ENCODE measurements at regions not wholly inside any gene's neighbourhood (a gene's known extent, or its start where the extent isn't known, plus 50 kb on each side); places are given as distances from the start of the nearest gene placed in this dataset.

DNA sequence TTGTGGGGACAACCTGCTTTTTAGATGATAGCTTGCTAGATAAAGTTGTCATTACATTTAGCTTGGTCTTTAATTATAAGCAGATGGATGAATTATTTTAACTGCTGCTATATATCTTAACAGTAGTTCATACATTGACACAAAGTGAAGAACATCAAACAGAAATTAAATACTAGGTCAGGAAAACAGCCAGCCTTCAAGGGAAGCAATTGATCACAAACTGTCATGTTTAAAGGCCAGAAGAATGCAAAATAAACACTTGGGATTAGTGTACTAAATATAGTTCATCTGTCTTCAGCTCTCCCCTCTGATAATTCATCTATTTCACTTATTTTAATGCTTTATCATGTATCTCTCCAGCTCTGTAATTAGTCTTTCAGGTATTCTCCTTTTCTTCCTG lies 225.1 kb upstream of the FERMT1 start:
- Histone ChIP-seq H3K9ac (ENCODE audit: low read length) (no peak overlapping the region), H3K36me3 (ENCODE audit: insufficient read depth, low read length) (no peaks in the 10 kb centered on the region), H4K20me1 (ENCODE audit: insufficient read depth) (no peaks in the 10 kb centered on the region), H3K4me3 (ENCODE audit: low read length) (no peak overlapping the region), H3K27me3 (ENCODE audit: insufficient read depth, low read depth, low read length) (no peaks in the 10 kb centered on the region), H3F3A (ENCODE audit: insufficient read depth, low read length, poor library complexity, severe bottlenecking) (no peaks in the 10 kb centered on the region), H3K9me2 (ENCODE audit: insufficient read depth, low read length) (no peaks in the 10 kb centered on the region), H3K27ac (ENCODE audit: low read length) (peak overlapping the region; percentile 72), H3K9me3 (ENCODE audit: low read length) (no peaks in the 10 kb centered on the region), H3K79me2 (replicated peaks; ENCODE audit: insufficient read depth, low read length) (no peaks in the 10 kb centered on the region), H2AFZ (ENCODE audit: low read depth, low read length) (no peak overlapping the region), H3K4me2 (ENCODE audit: low read length) (no peak overlapping the region)
- TF ChIP-seq RAD21 (conservative IDR thresholded peaks at IDR 0.05), result no peak
- no peak for TF ChIP-seq MXI1 (conservative IDR thresholded peaks at IDR 0.05; ENCODE audit: poor library complexity, severe bottlenecking)
- no peak for TF ChIP-seq POLR2AphosphoS5 (IDR thresholded peaks at IDR 0.05)
- no peak for TF ChIP-seq TAF1 (IDR thresholded peaks at IDR 0.05; ENCODE audit: low read depth)
- no peak for TF ChIP-seq SMC3 (conservative IDR thresholded peaks at IDR 0.05; ENCODE audit: poor library complexity)

DNA sequence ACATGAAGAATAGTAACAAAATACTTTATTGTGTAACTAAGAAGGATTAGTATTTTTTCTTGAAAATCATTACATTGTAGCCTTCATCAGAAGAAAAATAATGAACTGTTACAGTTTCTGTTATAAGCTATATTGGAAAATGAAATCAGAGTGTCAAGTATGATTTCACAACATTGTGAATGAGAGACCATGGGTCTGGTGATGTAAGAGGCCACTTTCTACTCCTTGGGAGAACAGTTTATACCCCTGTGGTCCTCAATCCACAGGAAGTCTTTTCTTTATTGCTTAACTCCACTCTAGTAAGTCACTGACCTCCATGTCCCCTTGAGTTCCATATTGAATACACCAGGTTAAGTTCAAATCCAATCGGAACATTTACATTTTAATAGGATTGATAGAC lies 218.7 kb upstream of the FERMT1 start:
- H3K79me2 ChIP-seq (replicated peaks; ENCODE audit: insufficient read depth, low read length), result no peaks in the 10 kb centered on the region
- H3K27me3 ChIP-seq (ENCODE audit: insufficient read depth, low read depth, low read length), result no peaks in the 10 kb centered on the region

DNA sequence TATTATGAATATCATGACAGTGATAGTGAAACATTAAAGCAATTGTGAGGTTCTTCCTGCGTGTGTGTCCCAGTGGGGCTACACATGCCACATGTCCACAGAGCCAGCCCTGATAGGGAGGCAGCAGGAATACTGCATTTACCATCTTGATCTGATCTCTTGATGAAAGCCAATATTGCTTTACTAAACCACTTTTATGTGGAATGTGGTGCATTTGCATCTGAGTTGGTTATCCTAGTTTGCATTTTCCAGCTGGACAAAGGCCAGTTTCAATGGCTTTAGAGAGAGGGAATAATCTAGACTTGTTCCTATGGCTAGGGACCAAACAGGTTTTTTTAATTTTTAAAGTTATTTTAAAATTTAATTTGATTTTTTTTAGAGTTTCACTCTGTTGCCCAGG lies 216.3 kb upstream of the FERMT1 start:
- TF ChIP-seq, protein P1, sequence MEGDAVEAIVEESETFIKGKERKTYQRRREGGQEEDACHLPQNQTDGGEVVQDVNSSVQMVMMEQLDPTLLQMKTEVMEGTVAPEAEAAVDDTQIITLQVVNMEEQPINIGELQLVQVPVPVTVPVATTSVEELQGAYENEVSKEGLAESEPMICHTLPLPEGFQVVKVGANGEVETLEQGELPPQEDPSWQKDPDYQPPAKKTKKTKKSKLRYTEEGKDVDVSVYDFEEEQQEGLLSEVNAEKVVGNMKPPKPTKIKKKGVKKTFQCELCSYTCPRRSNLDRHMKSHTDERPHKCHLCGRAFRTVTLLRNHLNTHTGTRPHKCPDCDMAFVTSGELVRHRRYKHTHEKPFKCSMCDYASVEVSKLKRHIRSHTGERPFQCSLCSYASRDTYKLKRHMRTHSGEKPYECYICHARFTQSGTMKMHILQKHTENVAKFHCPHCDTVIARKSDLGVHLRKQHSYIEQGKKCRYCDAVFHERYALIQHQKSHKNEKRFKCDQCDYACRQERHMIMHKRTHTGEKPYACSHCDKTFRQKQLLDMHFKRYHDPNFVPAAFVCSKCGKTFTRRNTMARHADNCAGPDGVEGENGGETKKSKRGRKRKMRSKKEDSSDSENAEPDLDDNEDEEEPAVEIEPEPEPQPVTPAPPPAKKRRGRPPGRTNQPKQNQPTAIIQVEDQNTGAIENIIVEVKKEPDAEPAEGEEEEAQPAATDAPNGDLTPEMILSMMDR (IDR thresholded peaks at IDR 0.05; ENCODE audit: poor library complexity, severe bottlenecking), result no peak
- TF ChIP-seq SMC3 (conservative IDR thresholded peaks at IDR 0.05; ENCODE audit: poor library complexity), result no peak
- TF ChIP-seq EP300 (conservative IDR thresholded peaks at IDR 0.05; ENCODE audit: poor library complexity, severe bottlenecking), result no peak
- H3K79me2 ChIP-seq (replicated peaks; ENCODE audit: insufficient read depth, low read length), result no peaks in the 10 kb centered on the region
- H3K36me3 ChIP-seq (ENCODE audit: insufficient read depth, low read length), result no peaks in the 10 kb centered on the region

More for the DNA sequence above, 218.7 kb upstream of the FERMT1 start:
- Histone ChIP-seq H3K4me2 (ENCODE audit: low read length) (no peak overlapping the region), H3K9ac (ENCODE audit: low read length) (no peak overlapping the region), H3K27ac (ENCODE audit: low read length) (no peak overlapping the region), H3K36me3 (ENCODE audit: insufficient read depth, low read length) (no peaks in the 10 kb centered on the region), H3F3A (ENCODE audit: insufficient read depth, low read length, poor library complexity, severe bottlenecking) (no peaks in the 10 kb centered on the region), H2AFZ (ENCODE audit: low read depth, low read length) (no peak overlapping the region), H3K4me3 (ENCODE audit: low read length) (no peak overlapping the region), H3K9me3 (ENCODE audit: low read length) (no peaks in the 10 kb centered on the region), H3K9me2 (ENCODE audit: insufficient read depth, low read length) (no peaks in the 10 kb centered on the region), H4K20me1 (ENCODE audit: insufficient read depth) (no peaks in the 10 kb centered on the region)
- TF ChIP-seq, protein P1 (IDR thresholded peaks at IDR 0.05; ENCODE audit: poor library complexity, severe bottlenecking), result no peak
- TF ChIP-seq EP300 (conservative IDR thresholded peaks at IDR 0.05; ENCODE audit: poor library complexity, severe bottlenecking), result no peak

More for the DNA sequence above, 216.3 kb upstream of the FERMT1 start:
- Histone ChIP-seq H3K27ac (ENCODE audit: low read length) (no peak overlapping the region), H3K9ac (ENCODE audit: low read length) (no peak overlapping the region), H3K9me3 (ENCODE audit: low read length) (no peaks in the 10 kb centered on the region), H2AFZ (ENCODE audit: low read depth, low read length) (no peak overlapping the region), H3K9me2 (ENCODE audit: insufficient read depth, low read length) (no peaks in the 10 kb centered on the region), H4K20me1 (ENCODE audit: insufficient read depth) (no peaks in the 10 kb centered on the region), H3F3A (ENCODE audit: insufficient read depth, low read length, poor library complexity, severe bottlenecking) (no peaks in the 10 kb centered on the region), H3K4me2 (ENCODE audit: low read length) (no peak overlapping the region), H3K27me3 (ENCODE audit: insufficient read depth, low read depth, low read length) (no peaks in the 10 kb centered on the region), H3K4me3 (ENCODE audit: low read length) (no peak overlapping the region)
